GM06990 (cell line): ENCODE measurements at regions not wholly inside any gene's neighbourhood (a gene's known extent, or its start where the extent isn't known, plus 50 kb on each side); places are given as distances from the start of the nearest gene placed in this dataset.

Source experiments
- DNase-seq: peaks from one replicate; pipeline ENCODE4 v3.0.0-alpha.2; 2011; ENCODE audit not compliant: insufficient read length; ENCODE audit errors: extremely low read depth
- H3K27me3 ChIP-seq: replicated peaks from 2 replicates; pipeline ENCODE4 v1.6.0; 2011; ENCODE audit warnings: low read length; ENCODE audit not compliant: control insufficient read depth, insufficient read depth
- H3K36me3 ChIP-seq: 2 replicates; pipeline ENCODE4 v1.5.1; 2011; ENCODE audit warnings: low read length; ENCODE audit not compliant: control insufficient read depth, insufficient read depth
- H3K4me3 ChIP-seq: replicated peaks from 2 replicates; pipeline ENCODE4 v1.5.1; 2011; ENCODE audit warnings: low read depth, mild to moderate bottlenecking, control low read depth, low read length
- TF ChIP-seq, protein P1 (sequence below): IDR thresholded peaks from 2 replicates; pipeline ENCODE4 v1.5.1; 2011; ENCODE audit warnings: low read length, control low read depth, mild to moderate bottlenecking, inconsistent platforms; ENCODE audit not compliant: insufficient read depth, poor library complexity, severe bottlenecking

DNA sequence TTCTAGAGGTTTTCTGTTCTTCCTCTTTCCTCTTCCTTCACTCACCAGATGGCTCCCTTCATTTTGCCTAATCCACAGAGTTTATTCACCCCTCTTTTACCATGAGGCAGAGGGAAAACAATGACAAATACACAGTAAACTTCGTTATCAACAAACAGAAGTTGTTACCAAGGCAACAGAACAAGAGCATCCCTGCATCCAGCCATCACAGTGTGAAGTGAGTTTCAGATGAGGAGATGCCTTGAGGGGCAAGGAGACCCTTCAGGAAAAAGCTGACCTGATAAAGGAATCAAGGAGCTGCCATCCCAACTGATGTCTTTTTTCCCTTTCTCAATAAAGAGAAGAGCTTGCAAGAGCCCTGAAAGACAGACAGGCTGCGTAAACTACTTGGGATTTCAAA lies 195.3 kb downstream of the BRINP2 start:
- Histone ChIP-seq H3K36me3 (no peaks in the 10 kb centered on the region), H3K4me3 (no peak overlapping the region), H3K27me3 (no peaks in the 10 kb centered on the region)
- TF ChIP-seq, protein P1, sequence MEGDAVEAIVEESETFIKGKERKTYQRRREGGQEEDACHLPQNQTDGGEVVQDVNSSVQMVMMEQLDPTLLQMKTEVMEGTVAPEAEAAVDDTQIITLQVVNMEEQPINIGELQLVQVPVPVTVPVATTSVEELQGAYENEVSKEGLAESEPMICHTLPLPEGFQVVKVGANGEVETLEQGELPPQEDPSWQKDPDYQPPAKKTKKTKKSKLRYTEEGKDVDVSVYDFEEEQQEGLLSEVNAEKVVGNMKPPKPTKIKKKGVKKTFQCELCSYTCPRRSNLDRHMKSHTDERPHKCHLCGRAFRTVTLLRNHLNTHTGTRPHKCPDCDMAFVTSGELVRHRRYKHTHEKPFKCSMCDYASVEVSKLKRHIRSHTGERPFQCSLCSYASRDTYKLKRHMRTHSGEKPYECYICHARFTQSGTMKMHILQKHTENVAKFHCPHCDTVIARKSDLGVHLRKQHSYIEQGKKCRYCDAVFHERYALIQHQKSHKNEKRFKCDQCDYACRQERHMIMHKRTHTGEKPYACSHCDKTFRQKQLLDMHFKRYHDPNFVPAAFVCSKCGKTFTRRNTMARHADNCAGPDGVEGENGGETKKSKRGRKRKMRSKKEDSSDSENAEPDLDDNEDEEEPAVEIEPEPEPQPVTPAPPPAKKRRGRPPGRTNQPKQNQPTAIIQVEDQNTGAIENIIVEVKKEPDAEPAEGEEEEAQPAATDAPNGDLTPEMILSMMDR = no peak
- DNase-seq = no peak

DNA sequence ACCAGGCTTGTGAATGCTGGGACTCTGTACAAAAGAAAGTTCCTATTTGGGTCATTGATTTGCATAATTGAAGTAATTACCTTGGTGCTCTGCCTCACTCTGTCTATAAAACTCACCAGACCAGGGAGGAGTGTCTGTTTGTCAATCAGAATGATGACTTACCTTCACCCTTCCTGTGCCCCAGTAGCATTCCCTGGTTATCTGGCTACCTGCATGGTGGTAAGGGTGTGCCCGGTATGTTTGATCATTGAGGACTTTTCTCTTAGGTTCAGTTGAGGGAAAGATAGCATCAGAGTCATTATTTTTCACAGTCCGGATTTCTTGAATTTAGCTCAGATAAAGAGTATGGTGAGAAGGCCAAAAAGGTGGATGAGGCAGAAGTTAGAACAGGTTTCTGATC lies 190.0 kb downstream of the BRINP2 start:
- Histone ChIP-seq H3K4me3 (no peak overlapping the region), H3K27me3 (no peaks in the 10 kb centered on the region), H3K36me3 (no peaks in the 10 kb centered on the region)
- no peak for DNase-seq
- TF ChIP-seq, protein P1 = no peak

- DNase-seq = no peak
- TF ChIP-seq, protein P1 = no peak
Observed at GRCh38 chr1:177356674-177357435, 186.1 kb downstream of the BRINP2 start.

GRCh38 chr1:177355575-177355974 lies 184.8 kb downstream of the BRINP2 start:
- Histone ChIP-seq H3K4me3 (no peak overlapping the region), H3K27me3 (peaks cover 1% of the 10 kb centered on the region; the same call in 1 of the 2 replicates), H3K36me3 (no peaks in the 10 kb centered on the region)
- TF ChIP-seq, protein P1 = peak; percentile 63
- no peak for DNase-seq

More at GRCh38 chr1:177356674-177357435, 186.1 kb downstream of the BRINP2 start:
- no peaks in the 10 kb centered on the region for H3K36me3 ChIP-seq
- H3K4me3 ChIP-seq = no peak overlapping the region
- H3K27me3 ChIP-seq = 0 out of 2 replicates have a peak, but pooled peaks cover 1% of the 10 kb centered on the region

DNA sequence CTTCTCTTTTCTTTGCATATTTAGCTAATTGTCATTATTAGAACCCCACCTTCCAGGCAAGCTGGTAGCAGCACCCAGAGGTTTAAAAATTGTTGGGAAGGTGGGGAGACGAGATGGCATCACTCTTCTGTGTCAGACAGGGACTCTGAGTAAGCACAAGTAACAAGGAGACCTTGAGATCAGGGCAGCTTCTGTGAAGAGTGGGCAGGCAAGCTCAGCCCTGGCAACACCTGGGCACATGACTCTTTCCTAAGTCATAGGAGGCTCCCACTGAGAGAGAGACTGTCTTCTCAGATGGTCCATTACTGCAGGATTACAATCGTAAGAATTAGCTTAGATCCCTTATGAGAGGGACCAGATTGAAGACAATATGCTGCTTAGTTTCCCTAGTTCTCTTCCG lies 183.5 kb downstream of the BRINP2 start:
- Histone ChIP-seq H3K4me3 (no peak overlapping the region), H3K36me3 (no peaks in the 10 kb centered on the region), H3K27me3 (peaks cover 1% of the 10 kb centered on the region; the same call in 1 of the 2 replicates)
- TF ChIP-seq, protein P1 = no peak
- DNase-seq = no peak
